HG02798 (cell line): ENCODE measurements at regions not wholly inside any gene's neighbourhood (a gene's known extent, or its start where the extent isn't known, plus 50 kb on each side); places are given as distances from the start of the nearest gene placed in this dataset.

Experiments
- ATAC-seq: cut with Tn5 transposase; IDR thresholded peaks from one replicate; pipeline ENCODE4 v1.9.1; 2021; ENCODE audit warnings: mild to moderate bottlenecking; ENCODE audit not compliant: unreplicated experiment, poor library complexity

GRCh38 chr6:14422917-14423316, 305.3 kb downstream of the CD83 start:
- ATAC-seq: no peak

- no peak for ATAC-seq
Measured at GRCh38 chr6:14423330-14423729, 305.8 kb downstream of the CD83 start.

- ATAC-seq: no peak
Measured at GRCh38 chr6:14423955-14424354, 306.4 kb downstream of the CD83 start.

GRCh38 chr6:14425805-14426204, 308.2 kb downstream of the CD83 start:
- no peak for ATAC-seq

- ATAC-seq: no peak
Measured at GRCh38 chr6:14426281-14426680, 308.7 kb downstream of the CD83 start.

GRCh38 chr6:14428269-14428668, 310.7 kb downstream of the CD83 start:
- no peak for ATAC-seq

- ATAC-seq: no peak
Measured at GRCh38 chr6:14429396-14429795, 311.8 kb downstream of the CD83 start.

- no peak for ATAC-seq
Measured at GRCh38 chr6:14430218-14430617, 312.6 kb downstream of the CD83 start.

- ATAC-seq: no peak
Measured at GRCh38 chr6:14431385-14432330, 314.1 kb downstream of the CD83 start.

- ATAC-seq: no peak
Measured at GRCh38 chr6:14434916-14435690, 317.5 kb downstream of the CD83 start.

- no peak for ATAC-seq
Measured at GRCh38 chr6:14436592-14437132, 319.1 kb downstream of the CD83 start.

GRCh38 chr6:14439419-14439818, 321.8 kb downstream of the CD83 start:
- ATAC-seq: no peak

- no peak for ATAC-seq
Measured at GRCh38 chr6:14440215-14440910, 322.8 kb downstream of the CD83 start.

- ATAC-seq: no peak
Measured at GRCh38 chr6:14440940-14441781, 323.6 kb downstream of the CD83 start.

GRCh38 chr6:14442242-14442641, 324.7 kb downstream of the CD83 start:
- ATAC-seq: no peak

GRCh38 chr6:14443629-14444268, 326.2 kb downstream of the CD83 start:
- no peak for ATAC-seq

GRCh38 chr6:14444295-14444972, 326.9 kb downstream of the CD83 start:
- no peak for ATAC-seq

- ATAC-seq: no peak
Measured at GRCh38 chr6:14447240-14447639, 329.7 kb downstream of the CD83 start.

- no peak for ATAC-seq
Measured at GRCh38 chr6:14448246-14448645, 330.7 kb downstream of the CD83 start.
